Lung (tissue), 11 donors: ENCODE measurements at regions not wholly inside any gene's neighbourhood (a gene's known extent, or its start where the extent isn't known, plus 50 kb on each side); places are given as distances from the start of the nearest gene placed in this dataset.
A peak's percentile ranks its signal among the peaks of the same experiment; 100 is the strongest.

Source experiments
- ATAC-seq: fragments of 200-7000 bp; cut with Tn5 transposase; one replicate; pipeline ENCODE4 v1.9.1; 2020; ENCODE audit warnings: moderate number of reproducible peaks; ENCODE audit not compliant: insufficient read depth, low FRiP score
- DNase-seq, 3 donors: peaks; one replicate each; pipeline ENCODE4 v3.0.0-alpha.2; 2013 to 2017
- H3K27ac ChIP-seq, 2 donors: one replicate each; pipeline ENCODE4 v1.5.1; 2013; ENCODE audit warnings: mild to moderate bottlenecking in 2 of 2, moderate library complexity in 2 of 2, control low read depth in 1 of 2, inconsistent platforms in 1 of 2, low read depth in 1 of 2, low read length in 1 of 2
- H3K27me3 ChIP-seq, 3 donors: one replicate each; pipeline ENCODE4 v1.5.1; 2013; ENCODE audit warnings: low read length in 2 of 3; ENCODE audit not compliant: control insufficient read depth in 3 of 3, insufficient read depth in 3 of 3
- H3K36me3 ChIP-seq, 4 donors: one replicate each; pipeline ENCODE4 v1.5.1; 2013; ENCODE audit warnings: low read length in 4 of 4, mild to moderate bottlenecking in 1 of 4, moderate library complexity in 1 of 4; ENCODE audit not compliant: control insufficient read depth in 4 of 4, insufficient read depth in 4 of 4
- H3K4me1 ChIP-seq, 5 donors: one replicate each; pipeline ENCODE4 v1.5.1; 2013; ENCODE audit warnings: low read length in 5 of 5, mild to moderate bottlenecking in 2 of 5, moderate library complexity in 1 of 5; ENCODE audit not compliant: control insufficient read depth in 5 of 5, insufficient read depth in 5 of 5
- H3K4me3 ChIP-seq: one replicate; pipeline ENCODE4 v1.5.1; 2013; ENCODE audit warnings: mild to moderate bottlenecking, control low read depth, moderate library complexity
- H3K9ac ChIP-seq, 2 donors: one replicate each; pipeline ENCODE4 v1.5.1; 2013; ENCODE audit warnings: low read length in 2 of 2, control low read depth in 1 of 2; ENCODE audit not compliant: insufficient read depth in 1 of 2
- H3K9me3 ChIP-seq, 4 donors: one replicate each; pipeline ENCODE4 v1.5.1; 2013; ENCODE audit warnings: low read length in 3 of 4, mild to moderate bottlenecking in 1 of 4, moderate library complexity in 1 of 4; ENCODE audit not compliant: control insufficient read depth in 4 of 4, insufficient read depth in 3 of 4
- CTCF ChIP-seq: IDR thresholded peaks from 2 replicates; pipeline ENCODE4 v1.5.1; 2012; ENCODE audit warnings: mild to moderate bottlenecking; ENCODE audit errors: control extremely low read depth, extremely low read depth
- whole genome bisulfite sequencing, 2 donors: extraction: QIAGEN DNeasy Blood & Tissue Kit; methylation state at CpG; one replicate each; pipeline ENCODE4 v1.1.7; 2013; 5-methylcytosine and 5-hydroxymethylcytosine counted together
- donor health status: control.
- donor health status: control.
- donor health status: Bipolar disorder and iron deficiency.
- donor health status: healthy.
- donor health status: DM: yes; HTN: yes; CAD: no.

GRCh38 chr5:66299463-66299862 lies 155.4 kb downstream of the SREK1 start:
- no peak for ATAC-seq
- no peak for TF ChIP-seq CTCF
- DNase-seq = no peak

GRCh38 chr5:66302344-66302743 lies 158.2 kb downstream of the SREK1 start:
- no peak overlapping the region for H3K4me3 ChIP-seq
- no peak for TF ChIP-seq CTCF
- ATAC-seq (no peak), DNase-seq (no peak)
- no peak overlapping the region for H3K9ac ChIP-seq
- H3K4me1 ChIP-seq = peaks cover 0 to 12% (median 2%) of the 10 kb centered on the region in 5 donors
- H3K9me3 ChIP-seq = peaks cover 0 to 2% (median 0%) of the 10 kb centered on the region in 4 donors
- 96 to 98% methylated on average over 12 of the region's 12 CpGs for WGBS, 2 donors
- no peaks in the 10 kb centered on the region for H3K27me3 ChIP-seq
- no peaks in the 10 kb centered on the region for H3K36me3 ChIP-seq
- no peak overlapping the region for H3K27ac ChIP-seq

More at GRCh38 chr5:66299463-66299862, 155.4 kb downstream of the SREK1 start:
- Histone ChIP-seq H3K36me3 (no peaks in the 10 kb centered on the region), H3K27ac (no peak overlapping the region), H3K27me3 (no peaks in the 10 kb centered on the region), H3K4me3 (no peak overlapping the region), H3K9ac (no peak overlapping the region), H3K9me3 (peaks cover 0 to 2% (median 0%) of the 10 kb centered on the region in 4 donors), H3K4me1 (no peaks in the 10 kb centered on the region)
- 94% methylated on average over 2 of the region's 2 CpGs for WGBS, 2 donors

GRCh38 chr5:66306105-66306843 lies 162.2 kb downstream of the SREK1 start:
- 30 to 37% methylated on average over 9 of the region's 9 CpGs for WGBS, 2 donors
- Histone ChIP-seq H3K9ac (no peak overlapping the region), H3K4me1 (peaks cover 0 to 23% (median 10%) of the 10 kb centered on the region in 5 donors), H3K27me3 (no peaks in the 10 kb centered on the region), H3K36me3 (no peaks in the 10 kb centered on the region), H3K4me3 (no peak overlapping the region), H3K27ac (no peak overlapping the region), H3K9me3 (no peaks in the 10 kb centered on the region)
- peak; percentile 70 to 87 (median 85) for DNase-seq
- peak; percentile 40 for TF ChIP-seq CTCF
- peak; percentile 84 for ATAC-seq
